ENCODE measurements at regions not wholly inside any gene's neighbourhood (a gene's known extent, or its start where the extent isn't known, plus 50 kb on each side); places are given as distances from the start of the nearest gene placed in this dataset.

- TF ChIP-seq PRDM15 (CRISPR knock-in tag; IDR thresholded peaks at IDR 0.05): no peak
- no peak for TF ChIP-seq CDX4 (CRISPR knock-in tag; IDR thresholded peaks at IDR 0.05; ENCODE audit: borderline replicate concordance)
- TF ChIP-seq MXD4 (CRISPR knock-in tag; IDR thresholded peaks at IDR 0.05; ENCODE audit: borderline replicate concordance): no peak
- no peak for TF ChIP-seq ELF4 (CRISPR knock-in tag; IDR thresholded peaks at IDR 0.05; ENCODE audit: low read depth)
- TF ChIP-seq OVOL2 (CRISPR knock-in tag; IDR thresholded peaks at IDR 0.05; ENCODE audit: borderline replicate concordance): no peak
- no peak for TF ChIP-seq GTF2I (CRISPR knock-in tag; conservative IDR thresholded peaks at IDR 0.05)
These were observed 135.6 kb upstream of the ZIC3 start (continued) for GRCh38 chrX:137430301-137430700.

- TF ChIP-seq AFF4 (CRISPR knock-in tag; IDR thresholded peaks at IDR 0.05; ENCODE audit: borderline replicate concordance) (no peak), MAX (CRISPR knock-in tag; IDR thresholded peaks at IDR 0.05) (peak; percentile 44; the same call in 1 of the 2 replicates), ZNF396 (CRISPR knock-in tag; IDR thresholded peaks at IDR 0.05; ENCODE audit: borderline replicate concordance) (no peak), CTCF (IDR thresholded peaks at IDR 0.05) (peak; percentile 33; the same call in 1 of the 2 replicates), TEAD1 (CRISPR knock-in tag; IDR thresholded peaks at IDR 0.05) (0 out of 2 replicates have a peak, but pooled peaks have one; percentile 25), FOXP4 (CRISPR knock-in tag; IDR thresholded peaks at IDR 0.05) (0 out of 2 replicates have a peak, but pooled peaks have one; percentile 40)
- H3K27ac Mint-ChIP-seq: no peak overlapping the region
- ATAC-seq (peak; percentile 36), DNase-seq (ENCODE audit: low spot score) (peak; percentile 71)
- H3K4me1 Mint-ChIP-seq: peaks cover 41% of the 10 kb centered on the region
- POLR2A ChIA-PET: interaction anchor here (0.6 kb wide), 1 partner anchor 720 kb away, joined by 5 read pairs; no protein-coding TSS in a partner anchor
- peak overlapping the region; percentile 77 for H3K4me3 Mint-ChIP-seq
- no peaks in the 10 kb centered on the region for H3K36me3 Mint-ChIP-seq
- CTCF ChIA-PET: interaction anchor here (0.6 to 1.7 kb wide), 12 partner anchors 66 to 597 kb away, joined by 3 to 10 read pairs (median 3); no protein-coding TSS in a partner anchor
- H3K9me3 Mint-ChIP-seq: no peaks in the 10 kb centered on the region
- peaks cover 36% of the 10 kb centered on the region for H3K27me3 Mint-ChIP-seq (ENCODE audit: low read depth)
These were observed 136.9 kb upstream of the ZIC3 start for GRCh38 chrX:137428766-137429591.
